T-helper 2 cell treated with Interferon-gamma antibody and Interleukin-4, amounts not matched to agents 5 μg/mL and 100 μg/mL, for 36 hours (primary cell): ENCODE measurements at regions not wholly inside any gene's neighbourhood (a gene's known extent, or its start where the extent isn't known, plus 50 kb on each side); places are given as distances from the start of the nearest gene placed in this dataset.

Experiments used
- DNase-seq: peaks from one replicate; pipeline ENCODE4 v3.0.0; 2021; ENCODE audit warnings: low spot score
- H3K27ac Mint-ChIP-seq: one replicate; pipeline ENCODE4 v1.8.0; 2021; ENCODE audit warnings: mild to moderate bottlenecking, mixed read lengths
- H3K27me3 Mint-ChIP-seq: one replicate; pipeline ENCODE4 v1.8.0; 2021; ENCODE audit warnings: low read depth, mixed read lengths
- H3K36me3 Mint-ChIP-seq: one replicate; pipeline ENCODE4 v1.8.0; 2021; ENCODE audit warnings: low read depth, mixed read lengths
- H3K4me1 Mint-ChIP-seq: one replicate; pipeline ENCODE4 v1.8.0; 2021; ENCODE audit warnings: low read depth, mixed read lengths
- H3K4me3 Mint-ChIP-seq: one replicate; pipeline ENCODE4 v1.8.0; 2022; ENCODE audit warnings: mild to moderate bottlenecking, moderate library complexity, mixed read lengths
- H3K9me3 Mint-ChIP-seq: one replicate; pipeline ENCODE4 v1.8.0; 2021; ENCODE audit warnings: mixed read lengths

GRCh38 chr2:122421775-122422174 lies 666.3 kb downstream of the TSN start:
- Mint-ChIP-seq H3K9me3 (no peaks in the 10 kb centered on the region), H3K4me3 (no peak overlapping the region), H3K27ac (no peak overlapping the region), H3K27me3 (no peaks in the 10 kb centered on the region), H3K36me3 (no peaks in the 10 kb centered on the region), H3K4me1 (no peaks in the 10 kb centered on the region)
- no peak for DNase-seq

- DNase-seq: no peak
- Mint-ChIP-seq H3K27me3 (no peaks in the 10 kb centered on the region), H3K27ac (no peak overlapping the region), H3K9me3 (no peaks in the 10 kb centered on the region), H3K36me3 (no peaks in the 10 kb centered on the region), H3K4me1 (no peaks in the 10 kb centered on the region), H3K4me3 (no peak overlapping the region)
These were observed 667.0 kb downstream of the TSN start for GRCh38 chr2:122422384-122422991.

GRCh38 chr2:122423934-122424333 lies 668.5 kb downstream of the TSN start:
- no peaks in the 10 kb centered on the region for H3K27me3 Mint-ChIP-seq
- no peak overlapping the region for H3K4me3 Mint-ChIP-seq
- H3K36me3 Mint-ChIP-seq: no peaks in the 10 kb centered on the region
- H3K27ac Mint-ChIP-seq: no peak overlapping the region
- H3K9me3 Mint-ChIP-seq: no peaks in the 10 kb centered on the region
- no peak for DNase-seq
- H3K4me1 Mint-ChIP-seq: no peaks in the 10 kb centered on the region

GRCh38 chr2:122433123-122433754 lies 677.8 kb downstream of the TSN start:
- Mint-ChIP-seq H3K36me3 (no peaks in the 10 kb centered on the region), H3K27me3 (no peaks in the 10 kb centered on the region), H3K4me3 (no peak overlapping the region), H3K27ac (no peak overlapping the region), H3K9me3 (no peaks in the 10 kb centered on the region), H3K4me1 (no peaks in the 10 kb centered on the region)
- no peak for DNase-seq

- no peaks in the 10 kb centered on the region for H3K36me3 Mint-ChIP-seq
- H3K9me3 Mint-ChIP-seq: no peaks in the 10 kb centered on the region
- H3K4me3 Mint-ChIP-seq: no peak overlapping the region
- no peak overlapping the region for H3K27ac Mint-ChIP-seq
- H3K27me3 Mint-ChIP-seq: no peaks in the 10 kb centered on the region
- no peaks in the 10 kb centered on the region for H3K4me1 Mint-ChIP-seq
- DNase-seq: no peak
These were observed 689.6 kb downstream of the TSN start for GRCh38 chr2:122445003-122445402.

- Mint-ChIP-seq H3K27me3 (no peaks in the 10 kb centered on the region), H3K27ac (no peak overlapping the region), H3K9me3 (no peaks in the 10 kb centered on the region), H3K4me3 (no peak overlapping the region), H3K36me3 (no peaks in the 10 kb centered on the region), H3K4me1 (no peaks in the 10 kb centered on the region)
- DNase-seq: no peak
These were observed 691.3 kb downstream of the TSN start for GRCh38 chr2:122446761-122447160.

GRCh38 chr2:122447237-122447636 lies 691.8 kb downstream of the TSN start:
- Mint-ChIP-seq H3K4me3 (no peak overlapping the region), H3K9me3 (no peaks in the 10 kb centered on the region), H3K36me3 (no peaks in the 10 kb centered on the region), H3K27ac (no peak overlapping the region), H3K27me3 (no peaks in the 10 kb centered on the region), H3K4me1 (no peaks in the 10 kb centered on the region)
- no peak for DNase-seq

- no peak overlapping the region for H3K27ac Mint-ChIP-seq
- H3K36me3 Mint-ChIP-seq: no peaks in the 10 kb centered on the region
- H3K4me1 Mint-ChIP-seq: no peaks in the 10 kb centered on the region
- no peak for DNase-seq
- H3K27me3 Mint-ChIP-seq: no peaks in the 10 kb centered on the region
- H3K4me3 Mint-ChIP-seq: no peak overlapping the region
- H3K9me3 Mint-ChIP-seq: no peaks in the 10 kb centered on the region
These were observed 695.6 kb downstream of the TSN start for GRCh38 chr2:122451040-122451439.

- Mint-ChIP-seq H3K27me3 (no peaks in the 10 kb centered on the region), H3K9me3 (no peaks in the 10 kb centered on the region), H3K4me1 (no peaks in the 10 kb centered on the region), H3K36me3 (no peaks in the 10 kb centered on the region), H3K4me3 (no peak overlapping the region), H3K27ac (no peak overlapping the region)
- no peak for DNase-seq
These were observed 696.2 kb downstream of the TSN start for GRCh38 chr2:122451697-122452096.

GRCh38 chr2:122469147-122469546 lies 713.7 kb downstream of the TSN start:
- H3K27me3 Mint-ChIP-seq: no peaks in the 10 kb centered on the region
- no peak for DNase-seq
- H3K4me1 Mint-ChIP-seq: no peaks in the 10 kb centered on the region
- H3K36me3 Mint-ChIP-seq: no peaks in the 10 kb centered on the region
- no peak overlapping the region for H3K4me3 Mint-ChIP-seq
- no peaks in the 10 kb centered on the region for H3K9me3 Mint-ChIP-seq
- no peak overlapping the region for H3K27ac Mint-ChIP-seq

GRCh38 chr2:122471753-122472152 lies 716.3 kb downstream of the TSN start:
- Mint-ChIP-seq H3K27me3 (no peaks in the 10 kb centered on the region), H3K27ac (no peak overlapping the region), H3K4me3 (no peak overlapping the region), H3K36me3 (no peaks in the 10 kb centered on the region), H3K4me1 (no peaks in the 10 kb centered on the region), H3K9me3 (no peaks in the 10 kb centered on the region)
- no peak for DNase-seq

- H3K4me3 Mint-ChIP-seq: no peak overlapping the region
- no peak for DNase-seq
These were observed 722.7 kb downstream of the TSN start for GRCh38 chr2:122478117-122478516.

GRCh38 chr2:122478771-122479170 lies 723.3 kb downstream of the TSN start:
- H3K4me1 Mint-ChIP-seq: no peaks in the 10 kb centered on the region
- no peaks in the 10 kb centered on the region for H3K9me3 Mint-ChIP-seq
- H3K4me3 Mint-ChIP-seq: no peak overlapping the region
- H3K27ac Mint-ChIP-seq: no peak overlapping the region
- no peaks in the 10 kb centered on the region for H3K27me3 Mint-ChIP-seq
- no peak for DNase-seq
- H3K36me3 Mint-ChIP-seq: no peaks in the 10 kb centered on the region

More at GRCh38 chr2:122478117-122478516, 722.7 kb downstream of the TSN start:
- Mint-ChIP-seq H3K36me3 (no peaks in the 10 kb centered on the region), H3K4me1 (no peaks in the 10 kb centered on the region), H3K27ac (no peak overlapping the region), H3K27me3 (no peaks in the 10 kb centered on the region), H3K9me3 (no peaks in the 10 kb centered on the region)

GRCh38 chr2:122480501-122481243 lies 725.2 kb downstream of the TSN start:
- Mint-ChIP-seq H3K4me1 (no peaks in the 10 kb centered on the region), H3K36me3 (no peaks in the 10 kb centered on the region), H3K9me3 (no peaks in the 10 kb centered on the region), H3K4me3 (no peak overlapping the region), H3K27me3 (no peaks in the 10 kb centered on the region), H3K27ac (no peak overlapping the region)
- no peak for DNase-seq
